HG03097 (cell line): ENCODE measurements at regions not wholly inside any gene's neighbourhood (a gene's known extent, or its start where the extent isn't known, plus 50 kb on each side); places are given as distances from the start of the nearest gene placed in this dataset.

Source experiments
- ATAC-seq: cut with Tn5 transposase; IDR thresholded peaks from one replicate; pipeline ENCODE4 v1.9.1; 2021; ENCODE audit not compliant: unreplicated experiment, low FRiP score

DNA sequence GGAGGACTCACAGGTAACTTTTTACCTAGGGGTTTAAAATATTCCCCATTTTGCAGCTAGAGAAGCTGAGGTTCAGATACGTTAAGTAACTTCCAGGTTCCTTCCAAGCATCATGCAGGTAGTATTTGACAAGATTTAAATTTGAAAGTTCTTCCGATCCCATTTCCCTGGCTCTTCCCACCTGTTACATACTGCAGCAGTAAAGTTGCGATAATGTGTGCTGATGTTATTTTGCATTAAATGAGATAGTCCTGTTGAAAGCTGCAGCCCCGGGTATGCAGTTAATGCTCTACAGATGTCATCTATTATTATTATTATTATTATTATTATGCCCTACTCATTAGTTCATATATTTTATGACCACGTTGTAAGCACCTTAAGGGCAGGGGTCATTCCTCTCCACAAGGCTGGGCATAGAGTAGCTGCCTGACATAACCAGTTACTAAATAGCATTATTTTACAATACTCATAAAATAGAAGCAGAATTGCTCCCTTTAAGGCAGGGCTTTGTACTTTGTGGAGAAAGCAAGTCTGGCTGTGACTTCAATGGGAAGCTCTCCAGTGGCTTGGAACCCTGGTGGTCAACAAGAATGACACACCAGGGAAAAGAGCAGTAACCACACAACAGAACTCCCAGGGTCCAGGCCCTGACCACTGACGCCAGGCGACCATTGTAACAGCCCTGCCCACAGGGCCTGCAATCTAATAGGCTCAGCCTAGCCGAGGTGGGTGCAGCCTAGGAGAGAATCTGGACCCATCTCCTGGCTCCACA lies 90.8 kb upstream of the CALM2 start:
- ATAC-seq = no peak

DNA sequence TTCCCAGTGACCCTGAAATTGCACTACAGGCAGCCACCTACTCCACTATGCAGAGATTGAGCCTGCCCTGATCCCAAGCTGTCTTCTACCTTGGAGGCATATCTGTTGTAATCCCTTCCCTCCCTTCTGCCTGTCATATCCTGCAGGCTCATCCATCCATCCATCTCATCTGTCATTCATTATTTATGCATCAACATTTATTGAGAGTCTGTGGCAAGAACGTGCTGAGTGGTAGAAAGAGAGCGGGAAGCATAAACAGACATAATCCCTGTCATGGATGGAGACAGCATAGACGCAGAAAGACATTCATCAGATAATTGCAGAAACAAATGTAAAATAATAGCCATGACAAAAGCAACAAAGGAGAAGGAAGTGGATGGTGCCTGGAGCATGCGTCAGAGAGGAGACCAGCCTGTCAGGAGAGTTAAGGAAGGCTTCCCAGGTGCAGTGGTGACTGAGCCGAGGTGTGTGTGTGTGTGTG lies 89.5 kb upstream of the CALM2 start:
- no peak for ATAC-seq

GRCh38 chr2:47265158-47265557 lies 88.8 kb upstream of the CALM2 start:
- no peak for ATAC-seq

DNA sequence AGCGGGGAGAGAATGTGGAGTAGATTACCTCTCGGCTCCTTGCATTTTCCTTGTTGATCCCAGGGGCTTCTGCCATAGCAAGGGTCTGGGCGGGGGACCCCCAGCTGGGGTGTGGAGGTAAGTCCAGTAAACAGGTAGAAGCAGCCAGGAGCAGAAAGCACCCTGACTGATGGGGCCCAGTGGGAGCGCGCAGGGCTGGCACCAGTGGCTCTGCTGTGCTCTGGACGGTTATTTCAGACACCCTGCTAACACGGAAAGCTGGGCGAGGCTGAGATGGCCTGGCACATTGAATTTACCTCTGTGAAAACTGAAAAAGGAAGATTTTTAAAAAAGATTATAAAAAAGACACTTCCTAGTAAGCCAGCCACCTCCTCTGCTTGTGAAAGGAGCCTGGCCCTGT lies 88.4 kb upstream of the CALM2 start:
- ATAC-seq = no peak

GRCh38 chr2:47264143-47264542 lies 87.8 kb upstream of the CALM2 start:
- ATAC-seq = no peak

GRCh38 chr2:47262657-47263056 lies 86.3 kb upstream of the CALM2 start:
- no peak for ATAC-seq

DNA sequence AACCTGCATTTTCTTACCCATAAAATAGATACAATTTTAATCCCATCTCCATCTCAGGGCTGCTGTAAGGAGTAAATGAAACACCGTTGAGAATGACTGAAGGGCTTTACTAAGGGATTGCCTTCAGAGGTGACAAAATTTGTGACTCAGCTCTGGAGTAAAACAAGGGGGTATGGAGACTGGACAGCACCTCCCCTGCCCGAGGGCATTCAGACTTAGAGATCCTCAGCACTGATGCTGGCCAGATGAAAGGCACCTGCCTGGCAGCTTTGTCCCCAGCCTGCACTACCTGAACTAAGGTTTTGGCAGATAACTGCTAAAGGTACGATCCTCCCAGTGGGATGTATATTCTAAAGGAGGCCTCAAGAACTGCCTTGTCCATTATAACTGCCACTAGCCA lies 84.7 kb upstream of the CALM2 start:
- ATAC-seq = no peak

GRCh38 chr2:47259829-47260228 lies 83.5 kb upstream of the CALM2 start:
- ATAC-seq = no peak

GRCh38 chr2:47257946-47258348 lies 81.6 kb upstream of the CALM2 start:
- no peak for ATAC-seq

DNA sequence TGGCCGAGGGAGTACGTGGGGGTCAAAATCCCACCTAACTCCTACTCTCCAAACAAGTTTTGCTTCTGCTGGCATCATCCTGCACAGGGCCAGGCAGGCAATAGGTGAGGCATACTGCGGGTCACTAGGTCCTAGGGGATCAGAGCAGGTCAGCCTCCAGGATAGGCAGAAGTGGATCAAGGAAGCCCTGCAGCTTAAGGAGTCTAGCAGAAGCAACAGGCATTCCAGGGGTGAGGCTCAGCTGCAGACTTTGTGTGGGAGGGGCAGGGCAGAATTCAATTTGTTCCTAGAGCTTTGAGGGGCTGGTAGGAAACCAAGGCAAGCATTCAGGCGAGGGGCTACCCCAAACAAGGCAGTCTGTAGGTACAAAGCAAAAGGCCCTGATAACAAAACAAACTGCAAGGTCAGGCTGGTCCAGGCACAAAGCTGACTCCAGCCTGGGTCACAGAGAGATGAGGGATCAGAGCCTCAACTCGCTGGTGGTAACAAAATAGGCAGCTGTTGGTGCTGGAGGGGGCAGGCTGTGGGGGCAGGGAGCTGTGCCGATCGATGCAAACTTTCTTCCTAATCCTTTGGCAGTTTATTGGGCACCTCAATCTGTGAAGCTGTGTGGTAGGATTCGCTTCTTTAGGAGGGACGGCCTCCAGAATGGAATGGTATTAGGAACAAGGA lies 80.2 kb upstream of the CALM2 start:
- no peak for ATAC-seq

- no peak for ATAC-seq
Observed at GRCh38 chr2:47255794-47256193, 79.5 kb upstream of the CALM2 start.

DNA sequence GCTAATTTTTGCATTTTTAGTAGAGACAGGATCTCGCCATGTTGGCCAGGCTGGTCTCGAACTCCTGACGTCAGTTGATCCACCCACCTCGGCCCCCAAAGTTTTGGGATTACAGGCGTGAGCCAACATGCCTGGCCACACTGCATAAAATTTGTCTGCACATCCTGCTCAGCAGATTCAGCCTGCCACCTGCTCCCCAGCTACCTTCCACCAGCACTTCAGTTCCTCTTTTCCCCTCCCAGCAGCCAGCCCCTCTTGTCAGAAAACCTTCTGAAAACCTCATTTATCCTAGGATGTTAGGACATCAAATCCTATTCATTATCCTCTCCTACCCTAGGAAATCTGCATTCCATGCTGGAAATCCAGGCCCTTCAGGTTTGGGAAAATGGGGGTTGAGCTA lies 78.2 kb upstream of the CALM2 start:
- ATAC-seq = no peak

DNA sequence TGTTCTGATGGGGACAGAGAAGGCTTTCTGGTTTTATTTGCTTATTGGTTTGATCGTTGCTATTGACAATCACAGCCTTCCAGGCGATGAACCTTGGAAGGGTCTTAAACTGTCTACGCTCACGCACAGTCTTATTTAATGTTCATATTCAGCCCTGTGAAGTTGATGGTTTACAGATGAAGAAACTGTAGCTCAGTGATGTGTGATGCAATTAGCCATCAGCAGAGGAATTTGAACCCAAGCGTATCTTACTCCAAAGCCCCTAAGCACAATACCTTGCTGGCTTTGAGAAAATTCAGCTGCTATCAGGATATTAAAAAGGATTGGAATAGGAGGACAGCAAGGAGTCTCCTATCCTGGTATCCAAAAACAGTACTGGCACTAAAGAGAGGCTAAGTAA lies 77.1 kb upstream of the CALM2 start:
- no peak for ATAC-seq

DNA sequence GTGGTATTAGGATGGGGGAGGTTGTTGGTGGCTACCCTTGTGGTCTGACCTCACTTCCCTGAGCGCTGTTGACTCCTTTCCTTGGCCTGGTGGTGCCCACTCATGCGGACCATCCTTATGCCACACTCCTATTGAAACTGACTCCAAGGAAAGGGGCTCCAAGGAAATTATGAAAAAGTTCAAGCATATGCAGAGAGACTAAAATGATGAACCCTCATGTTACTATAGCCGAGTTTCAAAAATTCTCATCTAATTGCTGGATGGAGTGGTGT lies 75.0 kb upstream of the CALM2 start:
- no peak for ATAC-seq

- no peak for ATAC-seq
Observed at GRCh38 chr2:47250586-47251403, 74.5 kb upstream of the CALM2 start.

GRCh38 chr2:47249931-47250330 lies 73.6 kb upstream of the CALM2 start:
- no peak for ATAC-seq

DNA sequence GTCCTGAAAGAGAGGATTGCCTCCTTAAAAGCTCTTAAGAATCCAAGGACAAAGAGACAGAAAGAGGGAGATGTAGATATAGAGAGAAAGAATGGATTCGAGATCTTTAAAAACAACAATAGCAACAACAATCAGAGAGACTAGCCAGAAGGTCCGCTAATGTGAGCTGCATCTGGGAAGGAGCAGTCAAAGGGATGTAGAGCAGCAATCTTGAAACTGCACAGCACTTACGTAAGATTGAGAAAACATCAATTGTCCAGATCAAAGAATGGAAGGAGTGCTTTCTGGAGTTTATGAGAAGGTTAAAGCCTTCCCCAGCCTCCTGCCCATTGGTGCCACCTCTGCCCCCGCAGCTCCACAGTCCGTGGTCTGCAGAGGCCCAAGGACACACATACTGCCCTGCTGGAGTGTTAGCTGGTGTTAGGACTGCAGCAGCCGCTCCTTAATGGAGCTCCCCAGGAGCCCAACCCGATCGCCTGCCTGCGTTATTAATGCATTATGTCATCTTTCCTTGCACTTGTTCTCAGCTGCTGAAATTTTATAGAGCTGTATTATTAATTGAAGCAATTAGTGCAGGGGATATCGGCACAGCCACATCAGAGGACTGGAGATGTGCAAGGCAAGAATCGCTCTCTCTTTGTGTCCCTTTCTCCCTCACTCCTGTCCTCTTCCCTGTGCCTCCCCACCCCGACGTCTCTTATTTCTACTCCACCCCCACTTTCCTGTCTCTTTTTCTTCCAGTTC lies 73.0 kb upstream of the CALM2 start:
- ATAC-seq = no peak

DNA sequence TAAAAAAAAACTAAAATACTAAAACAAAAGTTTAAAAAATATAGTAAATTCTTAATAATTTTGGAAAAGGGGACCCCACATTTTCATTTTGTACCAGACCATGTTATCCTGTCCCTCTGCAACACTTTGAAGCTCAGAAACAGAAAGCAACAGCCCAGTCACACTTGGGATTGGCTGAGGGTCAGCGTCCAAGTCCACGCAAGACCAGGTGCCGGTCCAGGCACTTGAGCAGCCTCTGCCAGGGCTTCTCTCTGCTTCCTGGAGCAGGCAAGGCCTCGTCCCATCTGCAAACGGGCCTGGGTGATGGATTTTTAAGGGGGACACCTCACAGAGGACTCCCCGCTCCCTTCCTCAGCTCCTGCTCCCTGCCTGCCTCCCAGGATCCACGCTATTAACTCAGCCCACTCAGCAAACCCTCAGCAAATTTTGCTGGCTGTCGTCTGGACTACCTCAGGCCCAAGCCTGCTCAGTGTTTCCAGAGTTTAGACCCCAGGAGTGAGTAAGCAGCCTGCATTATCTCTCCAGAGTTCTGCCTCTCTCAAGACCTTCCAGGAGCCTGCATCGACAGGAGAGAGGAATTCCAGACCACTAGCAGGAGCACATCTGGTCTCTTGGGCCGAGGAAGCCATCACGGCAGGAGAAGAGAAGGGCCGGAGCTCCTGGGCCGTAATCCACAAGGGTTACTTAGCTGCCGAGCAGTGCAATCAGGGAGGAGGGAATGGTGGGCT lies 67.4 kb upstream of the CALM2 start:
- no peak for ATAC-seq

GRCh38 chr2:47241715-47242114 lies 65.4 kb upstream of the CALM2 start:
- no peak for ATAC-seq
